Coronary artery (tissue), 2 donors: ENCODE measurements at regions not wholly inside any gene's neighbourhood (a gene's known extent, or its start where the extent isn't known, plus 50 kb on each side); places are given as distances from the start of the nearest gene placed in this dataset.

ENCODE experiments used
- DNase-seq: peaks from one replicate; pipeline ENCODE4 v3.0.0-alpha.2; 2017; ENCODE audit warnings: low spot score
- H3K27ac ChIP-seq, 2 donors: fragments of 200-600 bp; sonication (generic); one replicate each; pipeline ENCODE4 v1.5.1; 2016 to 2019
- H3K4me3 ChIP-seq: fragments of 200-600 bp; sonication (generic); 2 replicates; pipeline ENCODE4 v1.5.1; 2016; ENCODE audit warnings: mild to moderate bottlenecking, moderate library complexity
- TF ChIP-seq, protein P1 (sequence below): fragments of 200-600 bp; sonication (generic); IDR thresholded peaks from one replicate; pipeline ENCODE4 v1.5.1; 2019; ENCODE audit warnings: antibody characterized with exemption

- TF ChIP-seq, protein P1, sequence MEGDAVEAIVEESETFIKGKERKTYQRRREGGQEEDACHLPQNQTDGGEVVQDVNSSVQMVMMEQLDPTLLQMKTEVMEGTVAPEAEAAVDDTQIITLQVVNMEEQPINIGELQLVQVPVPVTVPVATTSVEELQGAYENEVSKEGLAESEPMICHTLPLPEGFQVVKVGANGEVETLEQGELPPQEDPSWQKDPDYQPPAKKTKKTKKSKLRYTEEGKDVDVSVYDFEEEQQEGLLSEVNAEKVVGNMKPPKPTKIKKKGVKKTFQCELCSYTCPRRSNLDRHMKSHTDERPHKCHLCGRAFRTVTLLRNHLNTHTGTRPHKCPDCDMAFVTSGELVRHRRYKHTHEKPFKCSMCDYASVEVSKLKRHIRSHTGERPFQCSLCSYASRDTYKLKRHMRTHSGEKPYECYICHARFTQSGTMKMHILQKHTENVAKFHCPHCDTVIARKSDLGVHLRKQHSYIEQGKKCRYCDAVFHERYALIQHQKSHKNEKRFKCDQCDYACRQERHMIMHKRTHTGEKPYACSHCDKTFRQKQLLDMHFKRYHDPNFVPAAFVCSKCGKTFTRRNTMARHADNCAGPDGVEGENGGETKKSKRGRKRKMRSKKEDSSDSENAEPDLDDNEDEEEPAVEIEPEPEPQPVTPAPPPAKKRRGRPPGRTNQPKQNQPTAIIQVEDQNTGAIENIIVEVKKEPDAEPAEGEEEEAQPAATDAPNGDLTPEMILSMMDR, result no peak
- no peak for DNase-seq
- H3K4me3 ChIP-seq, result no peak overlapping the region
- no peak overlapping the region for H3K27ac ChIP-seq
These were observed 283.8 kb downstream of the OMA1 start for GRCh38 chr1:58262702-58263101.

DNA sequence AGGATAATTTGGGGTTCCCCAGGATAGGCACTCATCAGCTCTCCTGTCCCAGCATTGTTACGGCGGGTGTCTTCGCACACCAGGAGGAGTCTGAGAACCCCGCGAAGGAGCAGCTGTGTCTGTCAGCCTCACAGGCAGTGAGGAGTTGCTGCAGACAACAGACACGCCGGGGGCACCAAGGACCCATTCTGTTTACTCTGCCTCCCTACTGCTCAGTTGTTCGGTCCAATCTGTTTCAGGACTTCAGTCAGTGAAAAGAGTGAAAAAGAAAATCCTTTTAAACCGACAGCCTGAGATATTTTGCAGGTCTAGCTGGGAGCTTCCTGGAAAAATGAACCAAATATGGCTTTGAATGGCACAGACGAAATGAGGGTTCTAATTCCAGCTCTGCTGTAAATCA, 288.4 kb downstream of the OMA1 start:
- H3K27ac ChIP-seq, result no peak overlapping the region
- no peak for DNase-seq
- no peak overlapping the region for H3K4me3 ChIP-seq
- TF ChIP-seq, protein P1, result no peak

GRCh38 chr1:58257003-58257402, 289.5 kb downstream of the OMA1 start:
- TF ChIP-seq, protein P1, result no peak
- no peak for DNase-seq
- no peak overlapping the region for H3K27ac ChIP-seq
- no peak overlapping the region for H3K4me3 ChIP-seq

GRCh38 chr1:58256546-58256945, 290.0 kb downstream of the OMA1 start:
- DNase-seq, result no peak
- H3K4me3 ChIP-seq, result no peak overlapping the region
- no peak overlapping the region for H3K27ac ChIP-seq
- TF ChIP-seq, protein P1, result no peak

GRCh38 chr1:58256041-58256440, 290.5 kb downstream of the OMA1 start:
- Histone ChIP-seq H3K27ac (no peak overlapping the region), H3K4me3 (no peak overlapping the region)
- TF ChIP-seq, protein P1, result no peak
- DNase-seq, result no peak

GRCh38 chr1:58255192-58255591, 291.3 kb downstream of the OMA1 start:
- H3K4me3 ChIP-seq, result no peak overlapping the region
- no peak overlapping the region for H3K27ac ChIP-seq
- TF ChIP-seq, protein P1, result no peak
- no peak for DNase-seq

- TF ChIP-seq, protein P1, result no peak
- Histone ChIP-seq H3K27ac (no peak overlapping the region), H3K4me3 (no peak overlapping the region)
- no peak for DNase-seq
These were observed 295.0 kb downstream of the OMA1 start for GRCh38 chr1:58251430-58252073.
